Tibial nerve (tissue), 4 donors: ENCODE measurements at regions not wholly inside any gene's neighbourhood (a gene's known extent, or its start where the extent isn't known, plus 50 kb on each side); places are given as distances from the start of the nearest gene placed in this dataset.

Experiments
- DNase-seq, 2 donors: peaks; one replicate each; pipeline ENCODE4 v3.0.0-alpha.2; 2019; ENCODE audit warnings: low spot score in 2 of 2
- H3K27ac ChIP-seq, 4 donors: fragments of 200-600 bp; sonication (generic) in 3 of 4; one replicate each; pipeline ENCODE4 v1.5.1; 2017 to 2019; ENCODE audit warnings: mild to moderate bottlenecking in 1 of 4
- H3K27me3 ChIP-seq, 2 donors: fragments of 200-600 bp; sonication (generic) in 1 of 2; one replicate each; pipeline versions ENCODE4 v1.5.1 to v1.6.0; 2017 to 2019
- H3K36me3 ChIP-seq, 3 donors: fragments of 200-600 bp; sonication (generic); one replicate each; pipeline ENCODE4 v1.5.1; 2018 to 2019
- H3K4me1 ChIP-seq, 4 donors: fragments of 200-600 bp; sonication (generic) in 3 of 4; one replicate each; pipeline ENCODE4 v1.5.1; 2017 to 2019
- H3K4me3 ChIP-seq, 4 donors: fragments of 200-600 bp; sonication (generic) in 3 of 4; one replicate each; pipeline ENCODE4 v1.5.1; 2017 to 2019; ENCODE audit warnings: mild to moderate bottlenecking in 1 of 4, moderate library complexity in 1 of 4
- H3K9me3 ChIP-seq, 4 donors: fragments of 200-600 bp; sonication (generic) in 3 of 4; one replicate each; pipeline ENCODE4 v1.5.1; 2017 to 2019
- CTCF ChIP-seq, 5 experiments: fragments of 200-600 bp in 3 of 5; fragments of 450-650 bp in 2 of 5; sonication (generic) in 3 of 5; IDR thresholded peaks; one replicate each; pipeline ENCODE4 v1.5.1; 2016 to 2019; ENCODE audit warnings: antibody characterized with exemption in 5 of 5, mild to moderate bottlenecking in 3 of 5, moderate library complexity in 2 of 5
- EP300 ChIP-seq, 2 donors: sonication (generic); formaldehyde crosslinking; IDR thresholded peaks; one replicate each; pipeline ENCODE4 v1.6.1; 2017; ENCODE audit warnings: antibody characterized with exemption in 2 of 2, mild to moderate bottlenecking in 1 of 2
- POLR2A ChIP-seq, 2 donors: fragments of 450-650 bp; IDR thresholded peaks; one replicate each; pipeline ENCODE4 v1.6.1; 2017; ENCODE audit warnings: antibody characterized with exemption in 2 of 2, mild to moderate bottlenecking in 2 of 2, moderate library complexity in 2 of 2
- WGBS, 2 donors: methylation state at CpG; one replicate each; pipeline ENCODE4 v1.1.5; 2018; 5-methylcytosine and 5-hydroxymethylcytosine counted together

- no peak overlapping the region for H3K4me3 ChIP-seq
- H3K27ac ChIP-seq: no peak overlapping the region
- H3K9me3 ChIP-seq: peaks cover 0 to 13% (median 0%) of the 10 kb centered on the region in 4 donors
- WGBS, 2 donors: 93 to 94% methylated on average over 5 of the region's 5 CpGs
- TF ChIP-seq CTCF (IDR thresholded peaks at IDR 0.05) (no peak), POLR2A (IDR thresholded peaks at IDR 0.05) (no peak), EP300 (IDR thresholded peaks at IDR 0.05) (no peak)
- H3K4me1 ChIP-seq: no peaks in the 10 kb centered on the region
- DNase-seq: no peak
- H3K36me3 ChIP-seq: no peaks in the 10 kb centered on the region
- H3K27me3 ChIP-seq: no peaks in the 10 kb centered on the region
These were observed 123.2 kb upstream of the SLC30A5 start for GRCh38 chr5:68970617-68971016.

- Histone ChIP-seq H3K36me3 (no peaks in the 10 kb centered on the region), H3K27me3 (no peaks in the 10 kb centered on the region), H3K9me3 (peaks cover 0 to 23% (median 3%) of the 10 kb centered on the region in 4 donors), H3K4me1 (no peaks in the 10 kb centered on the region), H3K27ac (no peak overlapping the region), H3K4me3 (no peak overlapping the region)
- DNase-seq: no peak
- 92 to 95% methylated on average over 5 of the region's 5 CpGs for WGBS, 2 donors
- TF ChIP-seq CTCF (IDR thresholded peaks at IDR 0.05): no peak
- no peak for TF ChIP-seq EP300 (IDR thresholded peaks at IDR 0.05)
- no peak for TF ChIP-seq POLR2A (IDR thresholded peaks at IDR 0.05)
These were observed 120.1 kb upstream of the SLC30A5 start for GRCh38 chr5:68973696-68974095.

DNA sequence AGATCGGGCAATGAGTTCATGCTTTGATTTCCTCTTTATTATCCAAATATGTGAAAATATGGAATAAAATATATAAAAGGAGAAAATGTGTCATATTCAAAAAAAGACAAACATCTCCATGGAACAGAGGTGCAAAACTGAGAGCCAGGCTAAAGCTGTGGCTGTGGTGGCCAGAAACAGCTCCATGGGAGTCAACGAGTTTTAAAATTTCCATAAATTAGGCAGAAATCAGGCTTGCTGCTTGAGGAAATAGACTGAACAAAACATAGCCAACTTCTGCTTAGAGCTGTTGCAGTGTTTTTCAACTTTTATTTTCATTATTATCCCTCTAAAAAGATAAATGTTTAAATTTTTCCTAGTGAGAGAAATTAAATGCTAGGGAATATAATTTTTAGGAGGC lies 110.8 kb upstream of the SLC30A5 start:
- no peak for TF ChIP-seq EP300 (IDR thresholded peaks at IDR 0.05)
- no peak for TF ChIP-seq CTCF (IDR thresholded peaks at IDR 0.05)
- TF ChIP-seq POLR2A (IDR thresholded peaks at IDR 0.05): no peak
- Histone ChIP-seq H3K4me1 (peaks cover 0 to 9% (median 0%) of the 10 kb centered on the region in 4 donors), H3K27ac (no peak overlapping the region), H3K27me3 (no peaks in the 10 kb centered on the region), H3K4me3 (no peak overlapping the region), H3K36me3 (no peaks in the 10 kb centered on the region), H3K9me3 (peaks cover 0 to 20% (median 0%) of the 10 kb centered on the region in 4 donors)
- DNase-seq: no peak
- 79 to 83% methylated on average over 2 of the region's 2 CpGs for WGBS, 2 donors

DNA sequence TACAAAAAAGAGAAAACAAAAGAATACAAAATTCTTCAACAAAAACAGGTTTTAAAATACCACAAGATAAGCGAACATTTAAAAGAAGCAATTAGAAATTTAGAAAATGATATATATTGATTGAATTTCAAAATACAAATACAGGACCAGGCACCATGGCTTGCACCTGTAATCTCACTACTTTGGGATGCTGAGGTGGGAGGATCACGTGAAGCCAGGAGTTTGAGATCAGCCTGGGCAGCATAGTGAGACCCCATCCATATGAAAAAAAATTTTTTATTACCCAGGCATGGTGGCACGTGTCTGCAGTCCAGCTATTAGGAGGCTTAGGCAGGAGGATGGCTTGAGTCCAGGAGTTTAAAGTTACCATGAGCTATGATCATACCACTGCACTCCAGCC lies 109.9 kb upstream of the SLC30A5 start:
- Histone ChIP-seq H3K9me3 (peaks cover 0 to 20% (median 0%) of the 10 kb centered on the region in 4 donors), H3K4me3 (no peak overlapping the region), H3K27ac (no peak overlapping the region), H3K27me3 (no peaks in the 10 kb centered on the region), H3K36me3 (no peaks in the 10 kb centered on the region), H3K4me1 (peaks cover 0 to 9% (median 0%) of the 10 kb centered on the region in 4 donors)
- WGBS, 2 donors: 66 to 77% methylated on average over 3 of the region's 3 CpGs
- no peak for TF ChIP-seq CTCF (IDR thresholded peaks at IDR 0.05)
- TF ChIP-seq POLR2A (IDR thresholded peaks at IDR 0.05): no peak
- no peak for TF ChIP-seq EP300 (IDR thresholded peaks at IDR 0.05)
- no peak for DNase-seq

DNA sequence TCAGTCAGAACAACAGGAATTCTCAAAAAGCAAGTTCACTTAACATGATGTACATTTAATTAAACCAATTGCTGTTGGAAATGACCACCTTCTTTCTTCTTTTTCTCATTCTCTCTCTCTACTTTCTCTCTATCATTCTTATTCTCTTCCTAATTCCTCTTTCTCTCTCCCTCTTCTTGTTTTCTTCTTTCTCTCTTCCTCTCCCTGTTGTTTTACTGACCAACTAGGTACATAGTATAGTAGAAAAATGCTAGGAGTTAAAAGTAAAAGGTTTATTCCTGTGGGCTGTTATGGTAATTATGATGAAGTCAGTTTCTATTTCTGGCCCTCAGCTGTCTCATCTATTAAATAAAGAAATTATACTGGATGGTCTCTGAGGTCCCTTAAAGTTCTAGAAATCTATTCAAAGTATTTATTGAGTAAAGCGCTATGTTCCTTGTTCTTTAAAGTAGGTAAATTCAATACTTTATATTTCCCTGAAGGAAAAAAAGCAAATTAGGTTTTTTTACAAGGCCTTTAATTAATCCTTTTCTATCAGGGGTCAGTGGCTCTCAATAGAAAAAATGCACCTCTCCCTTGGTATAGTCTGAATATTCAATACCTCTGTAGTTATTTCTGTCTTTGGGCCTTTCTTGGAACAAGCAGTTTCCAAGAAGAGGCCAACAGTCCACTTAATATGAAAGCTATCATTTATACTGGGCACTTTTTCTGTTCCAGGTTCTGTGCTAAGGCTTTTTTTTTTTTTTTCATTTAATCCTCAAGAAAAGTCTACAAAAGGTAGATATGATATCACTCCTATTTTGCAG lies 102.3 kb upstream of the SLC30A5 start:
- H3K27me3 ChIP-seq: no peaks in the 10 kb centered on the region
- no peak overlapping the region for H3K4me3 ChIP-seq
- no peak overlapping the region for H3K27ac ChIP-seq
- H3K4me1 ChIP-seq: no peaks in the 10 kb centered on the region
- TF ChIP-seq CTCF (IDR thresholded peaks at IDR 0.05) (no peak), POLR2A (IDR thresholded peaks at IDR 0.05) (no peak), EP300 (IDR thresholded peaks at IDR 0.05) (no peak)
- no peaks in the 10 kb centered on the region for H3K36me3 ChIP-seq
- H3K9me3 ChIP-seq: peaks cover 0 to 2% (median 0%) of the 10 kb centered on the region in 4 donors
- DNase-seq: no peak
- 80 to 86% methylated on average over 1 of the region's 1 CpG for WGBS, 2 donors
